ENCODE measurements at regions not wholly inside any gene's neighbourhood (a gene's known extent, or its start where the extent isn't known, plus 50 kb on each side); places are given as distances from the start of the nearest gene placed in this dataset.

DNA sequence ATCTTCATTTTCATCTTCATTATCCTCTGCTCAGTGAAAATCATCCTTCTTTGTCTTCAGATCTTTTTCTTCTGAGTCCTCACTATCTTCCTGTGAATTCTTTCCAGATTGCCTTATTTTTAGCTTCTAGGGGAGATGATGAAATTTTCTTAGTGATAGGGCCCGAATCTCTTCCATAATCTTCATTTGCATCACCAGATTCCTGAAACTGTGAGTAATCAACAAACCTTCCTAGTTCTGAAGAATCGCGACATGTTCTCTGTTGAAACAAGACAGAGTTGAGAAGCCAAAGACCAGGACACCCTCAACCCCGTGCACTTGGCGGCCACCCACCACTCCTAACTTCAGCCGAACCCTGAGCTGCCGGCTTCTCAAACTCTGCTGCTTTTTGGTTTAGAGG, 92.8 kb upstream of the CDC42BPA start:
- TF ChIP-seq KLF5 (IDR thresholded peaks at IDR 0.05; ENCODE audit: partially characterized antibody) (no peak), ZNF274 (IDR thresholded peaks at IDR 0.05; ENCODE audit: insufficient read depth, insufficient read length) (no peak), MYC (IDR thresholded peaks at IDR 0.05; ENCODE audit: insufficient read depth, insufficient read length, insufficient replicate concordance, low read length, severe bottlenecking) (no peak), NFYA (IDR thresholded peaks at IDR 0.05; ENCODE audit: borderline replicate concordance, low read depth, low read length) (no peak), NRF1 (conservative IDR thresholded peaks at IDR 0.05; ENCODE audit: low read depth, low read length) (no peak), TCF3 (IDR thresholded peaks at IDR 0.05; ENCODE audit: borderline replicate concordance, insufficient read depth, low read depth, low read length) (no peak), RAD21 (IDR thresholded peaks at IDR 0.05; ENCODE audit: insufficient read depth, low read depth, low read length) (no peak), POLR2A (IDR thresholded peaks at IDR 0.05; ENCODE audit: low read depth, low read length) (no peak)
- TF ChIP-seq, protein P1, sequence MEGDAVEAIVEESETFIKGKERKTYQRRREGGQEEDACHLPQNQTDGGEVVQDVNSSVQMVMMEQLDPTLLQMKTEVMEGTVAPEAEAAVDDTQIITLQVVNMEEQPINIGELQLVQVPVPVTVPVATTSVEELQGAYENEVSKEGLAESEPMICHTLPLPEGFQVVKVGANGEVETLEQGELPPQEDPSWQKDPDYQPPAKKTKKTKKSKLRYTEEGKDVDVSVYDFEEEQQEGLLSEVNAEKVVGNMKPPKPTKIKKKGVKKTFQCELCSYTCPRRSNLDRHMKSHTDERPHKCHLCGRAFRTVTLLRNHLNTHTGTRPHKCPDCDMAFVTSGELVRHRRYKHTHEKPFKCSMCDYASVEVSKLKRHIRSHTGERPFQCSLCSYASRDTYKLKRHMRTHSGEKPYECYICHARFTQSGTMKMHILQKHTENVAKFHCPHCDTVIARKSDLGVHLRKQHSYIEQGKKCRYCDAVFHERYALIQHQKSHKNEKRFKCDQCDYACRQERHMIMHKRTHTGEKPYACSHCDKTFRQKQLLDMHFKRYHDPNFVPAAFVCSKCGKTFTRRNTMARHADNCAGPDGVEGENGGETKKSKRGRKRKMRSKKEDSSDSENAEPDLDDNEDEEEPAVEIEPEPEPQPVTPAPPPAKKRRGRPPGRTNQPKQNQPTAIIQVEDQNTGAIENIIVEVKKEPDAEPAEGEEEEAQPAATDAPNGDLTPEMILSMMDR (IDR thresholded peaks at IDR 0.05 in 2 of 3, conservative IDR thresholded peaks at IDR 0.05 in 1 of 3; ENCODE audit: control insufficient read depth in 2 of 3, extremely low read depth in 1 of 3, insufficient read depth in 1 of 3, low read depth in 3 of 3, low read length in 3 of 3), result no peak
- TF ChIP-seq, protein P2, sequence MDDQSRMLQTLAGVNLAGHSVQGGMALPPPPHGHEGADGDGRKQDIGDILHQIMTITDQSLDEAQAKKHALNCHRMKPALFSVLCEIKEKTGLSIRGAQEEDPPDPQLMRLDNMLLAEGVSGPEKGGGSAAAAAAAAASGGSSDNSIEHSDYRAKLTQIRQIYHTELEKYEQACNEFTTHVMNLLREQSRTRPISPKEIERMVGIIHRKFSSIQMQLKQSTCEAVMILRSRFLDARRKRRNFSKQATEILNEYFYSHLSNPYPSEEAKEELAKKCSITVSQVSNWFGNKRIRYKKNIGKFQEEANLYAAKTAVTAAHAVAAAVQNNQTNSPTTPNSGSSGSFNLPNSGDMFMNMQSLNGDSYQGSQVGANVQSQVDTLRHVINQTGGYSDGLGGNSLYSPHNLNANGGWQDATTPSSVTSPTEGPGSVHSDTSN (IDR thresholded peaks at IDR 0.05; ENCODE audit: insufficient replicate concordance, low read depth, low read length), result no peak
- TF ChIP-seq, protein P3, sequence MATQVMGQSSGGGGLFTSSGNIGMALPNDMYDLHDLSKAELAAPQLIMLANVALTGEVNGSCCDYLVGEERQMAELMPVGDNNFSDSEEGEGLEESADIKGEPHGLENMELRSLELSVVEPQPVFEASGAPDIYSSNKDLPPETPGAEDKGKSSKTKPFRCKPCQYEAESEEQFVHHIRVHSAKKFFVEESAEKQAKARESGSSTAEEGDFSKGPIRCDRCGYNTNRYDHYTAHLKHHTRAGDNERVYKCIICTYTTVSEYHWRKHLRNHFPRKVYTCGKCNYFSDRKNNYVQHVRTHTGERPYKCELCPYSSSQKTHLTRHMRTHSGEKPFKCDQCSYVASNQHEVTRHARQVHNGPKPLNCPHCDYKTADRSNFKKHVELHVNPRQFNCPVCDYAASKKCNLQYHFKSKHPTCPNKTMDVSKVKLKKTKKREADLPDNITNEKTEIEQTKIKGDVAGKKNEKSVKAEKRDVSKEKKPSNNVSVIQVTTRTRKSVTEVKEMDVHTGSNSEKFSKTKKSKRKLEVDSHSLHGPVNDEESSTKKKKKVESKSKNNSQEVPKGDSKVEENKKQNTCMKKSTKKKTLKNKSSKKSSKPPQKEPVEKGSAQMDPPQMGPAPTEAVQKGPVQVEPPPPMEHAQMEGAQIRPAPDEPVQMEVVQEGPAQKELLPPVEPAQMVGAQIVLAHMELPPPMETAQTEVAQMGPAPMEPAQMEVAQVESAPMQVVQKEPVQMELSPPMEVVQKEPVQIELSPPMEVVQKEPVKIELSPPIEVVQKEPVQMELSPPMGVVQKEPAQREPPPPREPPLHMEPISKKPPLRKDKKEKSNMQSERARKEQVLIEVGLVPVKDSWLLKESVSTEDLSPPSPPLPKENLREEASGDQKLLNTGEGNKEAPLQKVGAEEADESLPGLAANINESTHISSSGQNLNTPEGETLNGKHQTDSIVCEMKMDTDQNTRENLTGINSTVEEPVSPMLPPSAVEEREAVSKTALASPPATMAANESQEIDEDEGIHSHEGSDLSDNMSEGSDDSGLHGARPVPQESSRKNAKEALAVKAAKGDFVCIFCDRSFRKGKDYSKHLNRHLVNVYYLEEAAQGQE (IDR thresholded peaks at IDR 0.05; ENCODE audit: low read depth, low read length), result no peak

All from GM12878 (cell line).